Panc1 (cell line): ENCODE measurements at regions not wholly inside any gene's neighbourhood (a gene's known extent, or its start where the extent isn't known, plus 50 kb on each side); places are given as distances from the start of the nearest gene placed in this dataset.
A peak's percentile ranks its signal among the peaks of the same experiment; 100 is the strongest.

Experiments used
- ATAC-seq: fragments of 200-7000 bp; cut with Tn5 transposase; 2 replicates; pipeline ENCODE4 v1.9.1; 2020; ENCODE audit warnings: mild to moderate bottlenecking, moderate library complexity
- BruUV-seq: library from RNA; stranded (reverse); fragments of 400-500 nt; replicated peaks from 2 replicates; lab custom pipeline; 2021; lab: Mats Ljungman, UMichigan
- CTCF ChIA-PET: fragments of 300-600 bp; sonication (Branson Sonifier 250); formaldehyde crosslinking; loops from one replicate; lab custom pipeline; 2022; ENCODE audit warnings: antibody characterized with exemption; lab: Charles Lee
- POLR2A ChIA-PET: fragments of 300-600 bp; sonication (Branson Sonifier 250); formaldehyde crosslinking; loops from one replicate; lab custom pipeline; 2022; ENCODE audit warnings: antibody characterized with exemption; lab: Charles Lee
- DNase-seq: peaks from one replicate; pipeline ENCODE4 v3.0.0-alpha.2; 2010; ENCODE audit warnings: low read depth, low spot score
- H3K27ac ChIP-seq: 2 replicates; pipeline ENCODE4 v1.5.1; 2011; ENCODE audit warnings: mild to moderate bottlenecking, low read length, inconsistent platforms
- H3K27me3 ChIP-seq: fragments of 200-500 bp; sonication (Bioruptor generic); 2 replicates; pipeline ENCODE4 v1.6.0; 2014; ENCODE audit warnings: low read length, inconsistent platforms; ENCODE audit not compliant: control insufficient read depth, insufficient read depth
- H3K36me3 ChIP-seq: fragments of 200-500 bp; sonication (Bioruptor generic); 2 replicates; pipeline ENCODE4 v1.5.1; 2014; ENCODE audit warnings: inconsistent platforms, mild to moderate bottlenecking, low read length, moderate library complexity; ENCODE audit not compliant: control insufficient read depth, insufficient read depth
- H3K4me1 ChIP-seq: 2 replicates; pipeline ENCODE4 v1.5.1; 2011; ENCODE audit warnings: inconsistent platforms, mild to moderate bottlenecking, low read length, moderate library complexity; ENCODE audit not compliant: control insufficient read depth, insufficient read depth
- H3K4me3 ChIP-seq, 2 experiments: 2 replicates each; pipeline ENCODE4 v1.5.1; 2011 to 2012; ENCODE audit warnings: low read depth in 2 of 2, low read length in 2 of 2, mild to moderate bottlenecking in 2 of 2, inconsistent platforms in 1 of 2, moderate library complexity in 1 of 2
- H3K9me3 ChIP-seq: fragments of 200-500 bp; sonication (Bioruptor generic); 2 replicates; pipeline ENCODE4 v1.5.1; 2014; ENCODE audit warnings: low read depth, mild to moderate bottlenecking, inconsistent platforms, low read length, moderate library complexity; ENCODE audit not compliant: control insufficient read depth, insufficient read depth
- POLR2AphosphoS5 ChIP-seq: IDR thresholded peaks from 2 replicates; pipeline ENCODE4 v1.6.1; 2012; ENCODE audit warnings: mild to moderate bottlenecking, low read depth, low read length, moderate library complexity
- SIN3A ChIP-seq: IDR thresholded peaks from 2 replicates; pipeline ENCODE4 v1.6.1; 2012; ENCODE audit warnings: low read depth, mild to moderate bottlenecking, low read length, moderate library complexity, borderline replicate concordance; ENCODE audit not compliant: insufficient read depth
- TCF7L2 ChIP-seq: IDR thresholded peaks from 2 replicates; pipeline ENCODE4 v1.6.1; 2011; ENCODE audit warnings: mild to moderate bottlenecking, low read depth, low read length, inconsistent platforms
- in situ Hi-C: cut with HindIII; loops from 2 replicates; pipeline ENCODE4 v1.10.0; 2016; ENCODE audit warnings: low sequenced_read_pairs, low pct_unique_long_range_greater_than_20kb
- intact Hi-C: fragments of 100-400 bp; cut with micrococcal nuclease; formaldehyde crosslinking; loops from one replicate; pipeline ENCODE4 v1.10.0; 2022; ENCODE audit not compliant: unreplicated experiment
- TF ChIP-seq, protein P1 (sequence below): fragments of 450-650 bp; IDR thresholded peaks from 2 replicates; pipeline ENCODE4 v1.5.1; 2017; ENCODE audit warnings: mild to moderate bottlenecking
- TF ChIP-seq, protein P2 (sequence below), 2 experiments: IDR thresholded peaks; 2 replicates each; pipeline ENCODE4 v1.6.1; 2011 to 2012; ENCODE audit warnings: low read depth in 2 of 2, control low read depth in 1 of 2, low read length in 1 of 2, mild to moderate bottlenecking in 1 of 2, moderate library complexity in 1 of 2; ENCODE audit not compliant: insufficient read depth in 1 of 2

DNA sequence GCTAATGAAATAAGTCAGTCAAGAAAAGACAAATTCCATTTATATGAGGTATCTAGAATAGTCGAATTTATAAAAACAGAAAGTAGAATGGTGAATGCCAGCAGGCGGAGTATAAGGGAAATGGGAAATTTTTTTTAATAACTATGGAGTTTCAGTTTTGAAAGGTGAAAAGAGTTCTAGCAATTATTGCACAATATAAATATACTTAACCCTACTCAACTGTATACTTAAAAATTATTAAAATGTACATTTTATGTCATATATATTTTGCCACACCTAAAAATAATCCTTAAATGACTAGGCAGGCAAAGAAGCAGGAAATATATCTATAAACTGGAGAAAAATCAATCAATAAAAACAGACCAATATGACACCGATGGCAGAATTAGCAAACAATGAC lies 196.5 kb upstream of the UBASH3B start:
- Histone ChIP-seq H3K4me1 (no peaks in the 10 kb centered on the region), H3K27ac (no peak overlapping the region), H3K27me3 (no peaks in the 10 kb centered on the region; the same call in 1 of the 2 replicates), H3K4me3 (no peak overlapping the region), H3K9me3 (peaks cover 4% of the 10 kb centered on the region; the same call in 1 of the 2 replicates), H3K36me3 (no peaks in the 10 kb centered on the region)
- CTCF ChIA-PET = no interaction called here
- POLR2A ChIA-PET = no interaction called here
- ATAC-seq (no peak), DNase-seq (no peak)
- no TSS peak for BruUV-seq
- intact Hi-C loops = no loop called here
- in situ Hi-C loops = no loop called here
- TF ChIP-seq SIN3A (no peak), TCF7L2 (no peak), POLR2AphosphoS5 (no peak)
- TF ChIP-seq, protein P1, sequence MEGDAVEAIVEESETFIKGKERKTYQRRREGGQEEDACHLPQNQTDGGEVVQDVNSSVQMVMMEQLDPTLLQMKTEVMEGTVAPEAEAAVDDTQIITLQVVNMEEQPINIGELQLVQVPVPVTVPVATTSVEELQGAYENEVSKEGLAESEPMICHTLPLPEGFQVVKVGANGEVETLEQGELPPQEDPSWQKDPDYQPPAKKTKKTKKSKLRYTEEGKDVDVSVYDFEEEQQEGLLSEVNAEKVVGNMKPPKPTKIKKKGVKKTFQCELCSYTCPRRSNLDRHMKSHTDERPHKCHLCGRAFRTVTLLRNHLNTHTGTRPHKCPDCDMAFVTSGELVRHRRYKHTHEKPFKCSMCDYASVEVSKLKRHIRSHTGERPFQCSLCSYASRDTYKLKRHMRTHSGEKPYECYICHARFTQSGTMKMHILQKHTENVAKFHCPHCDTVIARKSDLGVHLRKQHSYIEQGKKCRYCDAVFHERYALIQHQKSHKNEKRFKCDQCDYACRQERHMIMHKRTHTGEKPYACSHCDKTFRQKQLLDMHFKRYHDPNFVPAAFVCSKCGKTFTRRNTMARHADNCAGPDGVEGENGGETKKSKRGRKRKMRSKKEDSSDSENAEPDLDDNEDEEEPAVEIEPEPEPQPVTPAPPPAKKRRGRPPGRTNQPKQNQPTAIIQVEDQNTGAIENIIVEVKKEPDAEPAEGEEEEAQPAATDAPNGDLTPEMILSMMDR = no peak
- TF ChIP-seq, protein P2, sequence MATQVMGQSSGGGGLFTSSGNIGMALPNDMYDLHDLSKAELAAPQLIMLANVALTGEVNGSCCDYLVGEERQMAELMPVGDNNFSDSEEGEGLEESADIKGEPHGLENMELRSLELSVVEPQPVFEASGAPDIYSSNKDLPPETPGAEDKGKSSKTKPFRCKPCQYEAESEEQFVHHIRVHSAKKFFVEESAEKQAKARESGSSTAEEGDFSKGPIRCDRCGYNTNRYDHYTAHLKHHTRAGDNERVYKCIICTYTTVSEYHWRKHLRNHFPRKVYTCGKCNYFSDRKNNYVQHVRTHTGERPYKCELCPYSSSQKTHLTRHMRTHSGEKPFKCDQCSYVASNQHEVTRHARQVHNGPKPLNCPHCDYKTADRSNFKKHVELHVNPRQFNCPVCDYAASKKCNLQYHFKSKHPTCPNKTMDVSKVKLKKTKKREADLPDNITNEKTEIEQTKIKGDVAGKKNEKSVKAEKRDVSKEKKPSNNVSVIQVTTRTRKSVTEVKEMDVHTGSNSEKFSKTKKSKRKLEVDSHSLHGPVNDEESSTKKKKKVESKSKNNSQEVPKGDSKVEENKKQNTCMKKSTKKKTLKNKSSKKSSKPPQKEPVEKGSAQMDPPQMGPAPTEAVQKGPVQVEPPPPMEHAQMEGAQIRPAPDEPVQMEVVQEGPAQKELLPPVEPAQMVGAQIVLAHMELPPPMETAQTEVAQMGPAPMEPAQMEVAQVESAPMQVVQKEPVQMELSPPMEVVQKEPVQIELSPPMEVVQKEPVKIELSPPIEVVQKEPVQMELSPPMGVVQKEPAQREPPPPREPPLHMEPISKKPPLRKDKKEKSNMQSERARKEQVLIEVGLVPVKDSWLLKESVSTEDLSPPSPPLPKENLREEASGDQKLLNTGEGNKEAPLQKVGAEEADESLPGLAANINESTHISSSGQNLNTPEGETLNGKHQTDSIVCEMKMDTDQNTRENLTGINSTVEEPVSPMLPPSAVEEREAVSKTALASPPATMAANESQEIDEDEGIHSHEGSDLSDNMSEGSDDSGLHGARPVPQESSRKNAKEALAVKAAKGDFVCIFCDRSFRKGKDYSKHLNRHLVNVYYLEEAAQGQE (IDR thresholded peaks at IDR 0.05; ENCODE audit: insufficient read depth in 1 of 2, low read depth in 2 of 2, low read length in 1 of 2) = no peak

DNA sequence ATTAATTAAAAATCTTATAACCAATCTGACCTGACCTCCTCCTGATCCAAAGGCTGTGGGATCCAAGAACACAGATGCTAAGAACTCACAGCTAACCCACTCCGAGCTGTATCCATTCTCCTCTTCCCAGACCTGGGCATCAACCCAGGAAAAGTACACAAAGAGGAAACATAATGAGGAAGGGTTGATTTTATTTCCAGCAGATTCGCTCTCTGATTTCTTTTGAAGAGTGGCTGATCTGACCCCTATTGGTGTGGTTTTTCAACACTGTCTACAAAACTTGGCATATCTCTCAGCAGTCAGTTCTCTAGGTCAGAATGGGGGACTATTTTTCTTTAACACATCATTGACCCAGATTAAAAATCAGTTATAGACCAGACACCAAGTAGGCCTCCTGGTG lies 201.9 kb upstream of the UBASH3B start:
- ATAC-seq (no peak), DNase-seq (no peak)
- no peaks in the 10 kb centered on the region for H3K36me3 ChIP-seq
- H3K9me3 ChIP-seq = no peaks in the 10 kb centered on the region
- intact Hi-C loops = no loop called here
- BruUV-seq = no TSS peak
- no peak overlapping the region for H3K4me3 ChIP-seq
- in situ Hi-C loops = no loop called here
- no peaks in the 10 kb centered on the region for H3K4me1 ChIP-seq
- TF ChIP-seq, protein P2 (IDR thresholded peaks at IDR 0.05; ENCODE audit: insufficient read depth in 1 of 2, low read depth in 2 of 2, low read length in 1 of 2) = no peak
- no peak for TF ChIP-seq POLR2AphosphoS5
- TF ChIP-seq, protein P1 = 0 out of 2 replicates have a peak, but pooled peaks have one; percentile 16
- TF ChIP-seq SIN3A = no peak
- TF ChIP-seq TCF7L2 = no peak
- no peak overlapping the region for H3K27ac ChIP-seq
- CTCF ChIA-PET = no interaction called here
- peaks cover 2% of the 10 kb centered on the region; the same call in 1 of the 2 replicates for H3K27me3 ChIP-seq
- POLR2A ChIA-PET = no interaction called here
